Fibroblast of mammary gland (primary cell): ENCODE measurements at regions not wholly inside any gene's neighbourhood (a gene's known extent, or its start where the extent isn't known, plus 50 kb on each side); places are given as distances from the start of the nearest gene placed in this dataset.
"Not testable (repeated sequence)": the region's sequence is repeated elsewhere in the genome, so short reads cannot be mapped to it uniquely, and the experiment has no call there.

ENCODE experiments used
- DNase-seq: peaks from one replicate; pipeline ENCODE4 v3.0.0-alpha.2; 2010; ENCODE audit warnings: low read depth
- H3K4me3 ChIP-seq: 2 replicates; pipeline ENCODE4 v1.5.1; 2011; ENCODE audit warnings: low read depth, mild to moderate bottlenecking, low read length, moderate library complexity; ENCODE audit not compliant: control insufficient read depth
- CTCF ChIP-seq: conservative IDR thresholded peaks from 2 replicates; pipeline ENCODE4 v1.5.1; 2011; ENCODE audit warnings: low read depth, low read length, inconsistent platforms; ENCODE audit not compliant: control insufficient read depth, insufficient read depth

DNA sequence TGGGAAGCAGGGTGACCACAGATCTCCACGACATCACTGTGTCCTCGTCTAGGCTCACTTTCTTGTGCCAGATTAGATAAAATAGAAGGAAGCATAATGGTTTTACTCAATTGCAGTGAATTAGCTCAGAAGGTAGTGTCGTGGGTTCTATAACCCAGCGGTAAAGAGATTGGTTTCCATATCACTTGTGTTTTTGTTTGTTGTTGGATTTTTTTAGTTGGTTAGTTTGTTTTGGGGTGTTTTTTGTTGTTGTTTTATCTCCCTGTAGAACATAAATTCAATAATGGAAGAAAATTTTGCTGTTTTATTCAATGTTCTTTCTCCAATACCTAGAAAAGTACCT is 85.9 kb upstream of the PRSS16 start:
- H3K4me3 ChIP-seq, result no peak overlapping the region
- TF ChIP-seq CTCF, result no peak
- DNase-seq, result no peak

DNA sequence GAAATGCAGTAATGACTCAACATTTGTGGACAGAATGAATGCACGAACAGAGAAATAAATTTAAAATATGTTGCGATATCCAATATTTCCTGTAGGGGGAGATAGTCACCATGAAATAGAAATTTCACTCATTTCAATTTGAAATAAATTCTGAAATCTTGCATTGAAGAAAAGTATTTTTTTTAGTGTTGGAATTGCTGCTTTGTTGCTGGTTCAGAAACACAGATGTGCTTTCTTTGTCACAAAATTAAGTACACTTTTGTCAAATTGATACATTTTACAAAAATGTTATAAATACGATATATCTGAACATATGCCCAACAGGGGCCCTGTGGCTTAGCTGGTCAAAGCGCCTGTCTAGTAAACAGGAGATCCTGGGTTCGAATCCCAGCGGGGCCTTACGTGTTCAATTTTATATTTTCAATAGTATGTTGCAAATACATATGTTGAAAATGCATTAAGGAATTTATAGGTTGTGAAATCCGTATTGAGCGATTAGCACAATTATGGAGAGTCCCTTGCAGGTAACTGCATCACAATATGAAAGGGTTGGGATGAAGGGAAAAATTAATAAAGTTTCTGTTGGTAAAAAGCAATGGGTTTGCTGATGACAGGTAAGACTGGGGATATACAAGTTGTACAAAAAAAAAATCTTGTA is 85.4 kb upstream of the PRSS16 start:
- peak; percentile 63 for TF ChIP-seq CTCF
- H3K4me3 ChIP-seq, result no peak overlapping the region
- DNase-seq, result peak; percentile 72

- TF ChIP-seq CTCF, result no peak
- no peak overlapping the region for H3K4me3 ChIP-seq
- no peak for DNase-seq
These were observed 83.7 kb upstream of the PRSS16 start for GRCh38 chr6:27163834-27164233.

DNA sequence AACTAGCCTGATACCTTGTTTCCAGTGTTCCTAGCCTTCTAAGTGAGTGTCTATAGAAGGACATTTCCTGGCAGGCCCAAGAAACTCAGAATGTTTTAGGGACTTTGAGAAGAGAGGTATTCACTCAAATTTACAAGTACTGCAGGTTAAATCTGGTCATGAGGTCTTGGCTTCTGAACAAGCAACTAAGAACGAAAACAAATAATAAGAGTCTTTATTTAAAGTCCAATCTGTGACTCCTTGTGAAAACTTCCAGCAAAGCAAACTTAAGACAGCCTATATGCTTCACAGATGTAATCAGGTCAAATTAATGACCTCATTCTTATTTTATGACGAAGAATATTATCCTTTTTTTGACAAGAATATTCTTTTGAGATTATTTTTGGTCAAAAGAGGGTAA is 79.4 kb upstream of the PRSS16 start:
- TF ChIP-seq CTCF, result no peak
- H3K4me3 ChIP-seq, result no peak overlapping the region
- DNase-seq, result no peak

- peak; percentile 82 for DNase-seq
- H3K4me3 ChIP-seq, result no peak overlapping the region
- no peak for TF ChIP-seq CTCF
These were observed 78.7 kb upstream of the PRSS16 start for GRCh38 chr6:27168586-27169443.

DNA sequence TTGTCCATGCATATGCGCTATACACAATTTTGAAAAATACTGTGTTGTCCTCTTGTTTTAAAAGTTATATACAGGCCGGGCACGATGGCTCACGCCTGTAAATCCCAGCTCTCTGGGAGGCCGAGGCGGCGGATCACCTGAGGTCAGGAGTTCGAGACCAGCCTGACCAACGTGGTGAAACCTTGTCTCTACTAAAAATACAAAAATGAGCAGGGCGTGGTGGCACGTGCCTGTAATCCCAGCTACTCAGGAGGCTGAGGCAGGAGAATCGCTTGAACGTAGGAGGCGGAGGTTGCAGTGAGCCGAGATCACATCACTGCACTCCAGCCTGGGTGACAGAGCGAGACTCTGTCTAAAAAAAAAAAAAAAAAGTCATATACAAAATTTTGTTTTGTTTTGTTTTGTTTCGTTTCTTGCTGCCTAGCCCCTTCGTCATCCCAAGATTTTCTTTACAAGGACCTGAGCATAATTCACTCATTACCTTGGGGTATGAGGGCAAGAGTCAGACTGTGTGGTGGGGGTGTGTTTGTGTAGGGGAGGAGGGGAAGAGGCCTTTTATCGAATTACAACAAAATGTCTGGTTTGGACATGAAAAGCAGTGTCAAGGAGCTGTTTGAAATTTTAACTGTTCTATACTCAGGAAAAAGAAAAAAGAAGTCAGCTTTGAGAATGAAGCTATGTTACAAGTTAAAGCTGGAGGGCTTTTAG is 74.8 kb upstream of the PRSS16 start:
- not testable (repeated sequence) for DNase-seq, H3K4me3 ChIP-seq

DNA sequence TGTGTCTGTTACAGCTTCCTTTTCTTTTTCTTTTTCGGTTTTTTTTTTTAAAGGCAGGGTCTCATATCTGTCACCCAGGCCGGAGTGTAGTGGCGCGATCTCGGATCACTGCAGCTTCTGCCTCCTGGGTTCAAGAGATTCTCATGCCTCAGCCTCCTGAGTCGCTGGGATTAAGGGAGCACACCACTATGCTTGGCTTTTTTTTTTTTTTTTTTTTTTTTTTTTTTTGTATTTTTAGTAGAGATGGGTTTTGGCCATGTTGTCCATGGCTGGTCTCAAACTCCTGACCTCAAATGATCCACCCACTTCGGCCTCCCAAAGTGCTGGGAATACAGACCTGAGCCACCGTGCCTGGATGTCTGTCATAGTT is 74.3 kb upstream of the PRSS16 start:
- not testable (repeated sequence) for DNase-seq, H3K4me3 ChIP-seq
